OCI-LY3 (cell line): ENCODE measurements at regions not wholly inside any gene's neighbourhood (a gene's known extent, or its start where the extent isn't known, plus 50 kb on each side); places are given as distances from the start of the nearest gene placed in this dataset.

ENCODE experiments used
- EZH2phosphoT487 ChIP-seq: fragments of 200-600 bp; shearing (Covaris generic); IDR thresholded peaks from 2 replicates; pipeline ENCODE4 v1.6.1; 2018; ENCODE audit warnings: antibody characterized with exemption, mixed run types, low read depth
- TF ChIP-seq, protein P1 (sequence below): fragments of 200-600, 300-600 bp; sonication (generic); IDR thresholded peaks from 2 replicates; pipeline ENCODE4 v1.5.1; 2014; ENCODE audit warnings: antibody characterized with exemption, low read length, low read depth

DNA sequence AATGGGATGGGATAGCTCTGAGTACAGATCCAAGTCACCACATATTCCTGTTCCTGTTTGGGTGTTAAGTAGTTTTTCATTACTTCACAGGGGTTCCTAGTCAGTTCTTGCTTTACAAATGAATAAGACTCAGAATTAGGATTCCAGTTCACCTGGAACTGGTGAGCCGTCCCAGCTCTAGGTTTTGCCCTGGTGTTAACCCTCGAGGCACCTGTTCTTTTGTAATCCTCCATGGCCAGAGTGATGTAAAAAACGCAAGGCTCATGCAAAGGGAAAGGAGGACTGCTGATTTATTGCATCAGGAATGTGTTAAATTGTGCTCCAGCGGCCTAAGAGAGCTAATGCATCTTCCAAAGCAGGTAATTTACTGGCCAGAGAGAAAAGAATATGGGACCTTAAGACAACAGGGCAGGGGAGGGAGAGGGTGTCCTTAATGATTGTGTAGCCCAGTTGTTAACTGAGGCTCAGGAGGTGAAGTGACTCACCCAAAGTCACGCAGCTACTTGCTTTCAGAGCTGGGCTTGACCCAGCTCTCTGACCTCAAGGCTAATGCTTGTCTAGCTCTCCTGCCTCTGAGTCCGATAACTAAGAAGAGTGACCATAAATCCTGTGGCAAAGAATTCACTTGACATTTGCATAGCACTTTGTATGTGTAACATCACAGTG, 70.5 kb downstream of the DMRT2 start:
- TF ChIP-seq, protein P1, sequence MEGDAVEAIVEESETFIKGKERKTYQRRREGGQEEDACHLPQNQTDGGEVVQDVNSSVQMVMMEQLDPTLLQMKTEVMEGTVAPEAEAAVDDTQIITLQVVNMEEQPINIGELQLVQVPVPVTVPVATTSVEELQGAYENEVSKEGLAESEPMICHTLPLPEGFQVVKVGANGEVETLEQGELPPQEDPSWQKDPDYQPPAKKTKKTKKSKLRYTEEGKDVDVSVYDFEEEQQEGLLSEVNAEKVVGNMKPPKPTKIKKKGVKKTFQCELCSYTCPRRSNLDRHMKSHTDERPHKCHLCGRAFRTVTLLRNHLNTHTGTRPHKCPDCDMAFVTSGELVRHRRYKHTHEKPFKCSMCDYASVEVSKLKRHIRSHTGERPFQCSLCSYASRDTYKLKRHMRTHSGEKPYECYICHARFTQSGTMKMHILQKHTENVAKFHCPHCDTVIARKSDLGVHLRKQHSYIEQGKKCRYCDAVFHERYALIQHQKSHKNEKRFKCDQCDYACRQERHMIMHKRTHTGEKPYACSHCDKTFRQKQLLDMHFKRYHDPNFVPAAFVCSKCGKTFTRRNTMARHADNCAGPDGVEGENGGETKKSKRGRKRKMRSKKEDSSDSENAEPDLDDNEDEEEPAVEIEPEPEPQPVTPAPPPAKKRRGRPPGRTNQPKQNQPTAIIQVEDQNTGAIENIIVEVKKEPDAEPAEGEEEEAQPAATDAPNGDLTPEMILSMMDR: no peak
- TF ChIP-seq EZH2phosphoT487: no peak
